ENCODE measurements at regions not wholly inside any gene's neighbourhood (a gene's known extent, or its start where the extent isn't known, plus 50 kb on each side); places are given as distances from the start of the nearest gene placed in this dataset.
"Not testable (repeated sequence)": the region's sequence is repeated elsewhere in the genome, so short reads cannot be mapped to it uniquely, and the experiment has no call there.

DNA sequence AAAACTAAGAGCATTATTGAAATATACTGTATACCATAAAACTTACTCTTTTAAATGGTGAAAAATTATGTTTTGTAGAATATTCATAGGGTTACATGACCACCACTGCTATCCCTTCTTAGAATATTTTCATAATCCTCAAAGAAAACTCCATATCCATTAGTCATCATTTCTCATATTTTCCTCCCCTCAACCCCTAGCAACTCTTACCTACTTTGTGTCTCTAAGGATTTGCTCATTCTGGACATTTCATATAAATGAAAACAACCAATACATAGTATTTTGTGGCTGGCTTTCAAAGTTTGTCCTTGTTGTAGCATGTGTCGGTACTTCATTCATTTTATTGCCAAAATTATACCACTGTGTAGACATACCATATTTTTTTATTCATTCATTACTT lies 863.8 kb downstream of the KCNA4 start:
- DNase-seq (no peak), ATAC-seq (no peak)
- H3K9me2 ChIP-seq (replicated peaks; ENCODE audit: low read length), result no peaks in the 10 kb centered on the region
- H3K4me3 ChIP-seq (ENCODE audit: low read length), result no peak overlapping the region
- H3K27me3 ChIP-seq (ENCODE audit: low read length), result no peaks in the 10 kb centered on the region
- H4K20me1 ChIP-seq (ENCODE audit: low read length), result no peaks in the 10 kb centered on the region
- H2AFZ ChIP-seq (ENCODE audit: low read length), result no peak overlapping the region
- intact Hi-C loops (cut with micrococcal nuclease), result no loop called here
- TF ChIP-seq, protein P1, sequence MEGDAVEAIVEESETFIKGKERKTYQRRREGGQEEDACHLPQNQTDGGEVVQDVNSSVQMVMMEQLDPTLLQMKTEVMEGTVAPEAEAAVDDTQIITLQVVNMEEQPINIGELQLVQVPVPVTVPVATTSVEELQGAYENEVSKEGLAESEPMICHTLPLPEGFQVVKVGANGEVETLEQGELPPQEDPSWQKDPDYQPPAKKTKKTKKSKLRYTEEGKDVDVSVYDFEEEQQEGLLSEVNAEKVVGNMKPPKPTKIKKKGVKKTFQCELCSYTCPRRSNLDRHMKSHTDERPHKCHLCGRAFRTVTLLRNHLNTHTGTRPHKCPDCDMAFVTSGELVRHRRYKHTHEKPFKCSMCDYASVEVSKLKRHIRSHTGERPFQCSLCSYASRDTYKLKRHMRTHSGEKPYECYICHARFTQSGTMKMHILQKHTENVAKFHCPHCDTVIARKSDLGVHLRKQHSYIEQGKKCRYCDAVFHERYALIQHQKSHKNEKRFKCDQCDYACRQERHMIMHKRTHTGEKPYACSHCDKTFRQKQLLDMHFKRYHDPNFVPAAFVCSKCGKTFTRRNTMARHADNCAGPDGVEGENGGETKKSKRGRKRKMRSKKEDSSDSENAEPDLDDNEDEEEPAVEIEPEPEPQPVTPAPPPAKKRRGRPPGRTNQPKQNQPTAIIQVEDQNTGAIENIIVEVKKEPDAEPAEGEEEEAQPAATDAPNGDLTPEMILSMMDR (conservative IDR thresholded peaks at IDR 0.05; ENCODE audit: low read depth, low read length), result no peak
- TF ChIP-seq EZH2 (IDR thresholded peaks at IDR 0.05; ENCODE audit: low read length, unreplicated experiment), result no peak
- no peak for TF ChIP-seq EZH2phosphoT487 (IDR thresholded peaks at IDR 0.05; ENCODE audit: borderline replicate concordance, low read length)
- H3K36me3 ChIP-seq (ENCODE audit: low read depth, low read length), result no peaks in the 10 kb centered on the region; the same call in 1 of the 2 replicates
- no peak overlapping the region for H3K4me2 ChIP-seq (ENCODE audit: low read length)
- H3K79me2 ChIP-seq (ENCODE audit: low read length), result no peaks in the 10 kb centered on the region
- CTCF ChIA-PET, result no interaction called here
- no peaks in the 10 kb centered on the region for H3K4me1 ChIP-seq (ENCODE audit: insufficient read depth, low read length)
- H3K27ac ChIP-seq (ENCODE audit: low read length), result no peak overlapping the region
- POLR2A ChIA-PET (ENCODE audit: unreplicated experiment), result no interaction called here
- BruUV-seq (replicated peaks), result no TSS peak
- H3F3A ChIP-seq (ENCODE audit: low read length, unreplicated experiment), result no peaks in the 10 kb centered on the region
- H3K9ac ChIP-seq (ENCODE audit: low read length), result no peak overlapping the region
- peaks cover 12% of the 10 kb centered on the region for H3K9me3 ChIP-seq (ENCODE audit: low read length)

GRCh38 chr11:29142573-29142972 lies 874.3 kb downstream of the KCNA4 start:
- H3K9me3 ChIP-seq (ENCODE audit: low read length); H3K9me2 ChIP-seq (replicated peaks; ENCODE audit: low read length); H3K4me3 ChIP-seq (ENCODE audit: low read length); H3K27me3 ChIP-seq (ENCODE audit: low read length); CTCF ChIA-PET; H3K27ac ChIP-seq (ENCODE audit: low read length); H3K4me2 ChIP-seq (ENCODE audit: low read length); BruUV-seq (replicated peaks); ATAC-seq; POLR2A ChIA-PET (ENCODE audit: unreplicated experiment); H3F3A ChIP-seq (ENCODE audit: low read length, unreplicated experiment); intact Hi-C loops (cut with micrococcal nuclease); H2AFZ ChIP-seq (ENCODE audit: low read length); H4K20me1 ChIP-seq (ENCODE audit: low read length); H3K9ac ChIP-seq (ENCODE audit: low read length); DNase-seq; H3K4me1 ChIP-seq (ENCODE audit: insufficient read depth, low read length); H3K36me3 ChIP-seq (ENCODE audit: low read depth, low read length); H3K79me2 ChIP-seq (ENCODE audit: low read length): not testable (repeated sequence)

DNA sequence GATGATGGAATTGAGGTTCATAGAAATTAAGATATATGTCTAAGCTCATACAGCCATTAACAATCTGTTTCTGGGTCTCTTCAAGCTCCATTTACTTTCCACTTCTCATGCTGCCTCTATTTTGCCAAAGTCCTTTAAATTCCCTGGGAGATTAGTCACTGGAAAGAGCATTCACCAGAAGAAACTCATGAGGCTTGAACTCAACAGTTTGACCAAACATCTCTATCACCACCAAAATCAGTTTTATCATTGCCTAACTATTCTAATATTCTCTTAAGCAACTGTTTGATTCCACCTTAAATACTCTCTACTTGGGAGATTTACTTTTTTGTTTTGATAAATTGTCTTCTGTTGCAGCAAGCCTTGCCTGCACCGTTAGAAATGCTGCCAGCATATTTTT lies 881.3 kb downstream of the KCNA4 start:
- Histone ChIP-seq H3K4me3 (ENCODE audit: low read length) (no peak overlapping the region), H3K9me3 (ENCODE audit: low read length) (no peaks in the 10 kb centered on the region), H3K79me2 (ENCODE audit: low read length) (no peaks in the 10 kb centered on the region), H3K9me2 (replicated peaks; ENCODE audit: low read length) (no peaks in the 10 kb centered on the region), H3K36me3 (ENCODE audit: low read depth, low read length) (no peaks in the 10 kb centered on the region), H3F3A (ENCODE audit: low read length, unreplicated experiment) (no peaks in the 10 kb centered on the region), H3K27me3 (ENCODE audit: low read length) (no peaks in the 10 kb centered on the region), H2AFZ (ENCODE audit: low read length) (no peak overlapping the region), H3K4me1 (ENCODE audit: insufficient read depth, low read length) (no peaks in the 10 kb centered on the region), H4K20me1 (ENCODE audit: low read length) (no peaks in the 10 kb centered on the region), H3K4me2 (ENCODE audit: low read length) (no peak overlapping the region), H3K9ac (ENCODE audit: low read length) (no peak overlapping the region), H3K27ac (ENCODE audit: low read length) (no peak overlapping the region)
- intact Hi-C loops (cut with micrococcal nuclease), result no loop called here
- DNase-seq, result no peak
- no peak for TF ChIP-seq EZH2phosphoT487 (IDR thresholded peaks at IDR 0.05; ENCODE audit: borderline replicate concordance, low read length)
- TF ChIP-seq EZH2 (IDR thresholded peaks at IDR 0.05; ENCODE audit: low read length, unreplicated experiment), result no peak
- TF ChIP-seq, protein P1 (conservative IDR thresholded peaks at IDR 0.05; ENCODE audit: low read depth, low read length), result no peak
- ATAC-seq, result no peak
- ChIA-PET POLR2A (ENCODE audit: unreplicated experiment) (interaction anchor here (0.6 kb wide), 1 partner anchor 400 kb away, joined by 4 read pairs; no protein-coding TSS in a partner anchor), CTCF (interaction anchor here (0.6 kb wide), 1 partner anchor 746 kb away, joined by 4 read pairs; no protein-coding TSS in a partner anchor)
- no TSS peak for BruUV-seq (replicated peaks)
